ENCODE measurements at regions not wholly inside any gene's neighbourhood (a gene's known extent, or its start where the extent isn't known, plus 50 kb on each side); places are given as distances from the start of the nearest gene placed in this dataset.
A peak's percentile ranks its signal among the peaks of the same experiment; 100 is the strongest.

GRCh38 chr14:22265319-22266141 is 323.5 kb downstream of the DAD1 start:
- peaks cover 0 to 4% of the 10 kb centered on the region in 2 experiments; a peak in 2 of 4 replicates for H3K4me1 ChIP-seq (ENCODE audit: control insufficient read depth in 1 of 2, insufficient read depth in 2 of 2, low read length in 2 of 2)
- intact Hi-C loops (cut with micrococcal nuclease), result no loop called here
- POLR2A ChIA-PET, result no interaction called here

More at GRCh38 chr14:22265319-22266141, 323.5 kb downstream of the DAD1 start:
- Histone ChIP-seq H3K9me3 (ENCODE audit: control insufficient read depth in 1 of 2, insufficient read depth in 1 of 2, low read depth in 1 of 2, low read length in 2 of 2) (no peaks in the 10 kb centered on the region), H3K27me3 (ENCODE audit: insufficient read depth, low read length) (peaks cover 37% of the 10 kb centered on the region), H3K9me2 (ENCODE audit: insufficient read depth) (no peaks in the 10 kb centered on the region), H3K4me3 (replicated peaks in 1 of 2; ENCODE audit: low read depth in 1 of 2, low read length in 2 of 2) (no peak overlapping the region), H2AFZ (ENCODE audit: low read depth, low read length, poor library complexity, severe bottlenecking) (no peak overlapping the region), H3K36me3 (ENCODE audit: control insufficient read depth in 1 of 2, insufficient read depth in 2 of 2, low read length in 2 of 2) (no peaks in the 10 kb centered on the region), H3K27ac (ENCODE audit: low read depth, low read length) (no peak overlapping the region), H4K20me1 (ENCODE audit: insufficient read depth) (no peaks in the 10 kb centered on the region), H3K9ac (ENCODE audit: low read length) (no peak overlapping the region), H3K4me2 (ENCODE audit: low read length) (no peak overlapping the region), H3K79me2 (ENCODE audit: insufficient read depth, low read length) (no peaks in the 10 kb centered on the region)
- ChIA-PET CTCF (no interaction called here), RAD21 (ENCODE audit: low non-redundant PET in 1 of 2, low total read pairs in 2 of 2, uncharacterized antibody in 2 of 2, unreplicated experiment in 2 of 2) (no interaction called here)
- DNase-seq (ENCODE audit: low read depth, low spot score) (no peak), ATAC-seq (peak; percentile 38; the same call in 1 of the 2 replicates)
- no TSS peak for BruUV-seq (replicated peaks)
- TF ChIP-seq RAD21 (IDR thresholded peaks at IDR 0.05; ENCODE audit: low read depth) (0 out of 2 replicates have a peak, but pooled peaks have one; percentile 7), ZFX (IDR thresholded peaks at IDR 0.05) (no peak), CTCF (IDR thresholded peaks at IDR 0.05 in 2 of 3, conservative IDR thresholded peaks at IDR 0.05 in 1 of 3; ENCODE audit: borderline replicate concordance in 1 of 3, insufficient read depth in 1 of 3, low read depth in 2 of 3, low read length in 2 of 3) (peak in 2 of 3 experiments; percentile 23 to 39; a peak in 3 of 6 replicates), TCF7L2 (IDR thresholded peaks at IDR 0.05; ENCODE audit: borderline replicate concordance, extremely low read depth, insufficient read depth, insufficient read length) (no peak)
